ENCODE measurements at regions not wholly inside any gene's neighbourhood (a gene's known extent, or its start where the extent isn't known, plus 50 kb on each side); places are given as distances from the start of the nearest gene placed in this dataset.
"Not testable (repeated sequence)": the region's sequence is repeated elsewhere in the genome, so short reads cannot be mapped to it uniquely, and the experiment has no call there.

- not testable (repeated sequence) for DNase-seq
Measured at GRCh38 chr9:78172610-78173009, 63.3 kb upstream of the CEP78 start.

DNA sequence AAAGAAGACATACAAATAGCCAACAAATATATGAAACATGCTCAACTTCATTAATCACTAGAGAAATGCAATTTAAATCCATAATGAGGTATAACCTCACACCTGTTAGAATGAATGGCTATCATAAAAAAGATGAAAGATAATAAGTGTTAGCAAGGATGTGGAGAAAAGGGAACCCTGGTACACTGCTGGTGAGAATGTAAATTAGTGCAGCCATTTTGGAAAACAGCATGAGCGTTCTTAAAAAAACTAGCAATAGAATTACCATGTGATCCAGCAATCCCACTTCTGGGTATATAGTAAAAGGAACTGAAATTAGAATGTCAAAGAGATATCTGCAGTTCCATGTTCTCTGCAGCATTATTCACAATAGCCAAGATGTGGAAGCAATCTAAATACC is 64.2 kb upstream of the CEP78 start:
- DNase-seq: no peak

DNA sequence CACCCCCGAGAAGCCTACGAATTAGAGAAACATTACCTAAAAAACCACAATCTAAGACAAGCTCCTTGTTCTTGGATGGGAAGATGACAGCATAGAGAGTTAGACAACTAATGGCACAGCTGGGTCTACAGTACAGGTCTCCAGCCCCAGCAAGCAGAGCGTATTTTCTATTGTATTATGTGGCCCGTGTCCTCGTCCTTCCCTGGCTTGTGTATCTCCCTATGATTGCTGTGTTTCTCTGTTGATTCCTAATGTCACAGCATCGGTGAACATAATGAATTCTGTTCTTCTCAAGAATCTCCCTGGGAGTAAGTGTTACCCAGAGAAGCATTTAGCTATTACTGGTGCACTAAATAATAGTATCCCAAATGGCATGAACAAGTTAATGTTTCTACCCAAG is 66.8 kb upstream of the CEP78 start:
- DNase-seq: no peak

GRCh38 chr9:78167356-78167755 is 68.5 kb upstream of the CEP78 start:
- DNase-seq: no peak

DNA sequence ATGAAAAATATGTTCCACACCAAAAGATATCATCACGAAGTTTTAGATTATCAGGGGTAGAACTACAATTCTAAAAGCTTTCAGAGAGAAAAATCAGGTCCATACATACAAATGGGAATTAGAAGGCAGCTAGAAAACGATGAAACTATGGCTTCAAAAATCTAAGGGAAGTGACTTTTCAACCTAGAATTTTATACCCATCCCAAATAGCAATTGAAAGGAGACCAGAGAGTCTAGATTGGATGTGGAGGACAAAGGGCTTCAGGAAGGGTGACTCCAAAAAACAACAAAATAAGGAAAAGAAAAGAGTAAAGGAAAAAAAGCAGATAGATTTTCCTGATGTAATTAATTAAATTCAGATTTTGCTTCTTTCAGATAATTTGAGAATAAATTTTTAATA is 72.0 kb upstream of the CEP78 start:
- DNase-seq: no peak

- no peak for DNase-seq
Measured at GRCh38 chr9:78158286-78158685, 77.6 kb upstream of the CEP78 start.

- no peak for DNase-seq
Measured at GRCh38 chr9:78150983-78151356, 84.9 kb upstream of the CEP78 start.

DNA sequence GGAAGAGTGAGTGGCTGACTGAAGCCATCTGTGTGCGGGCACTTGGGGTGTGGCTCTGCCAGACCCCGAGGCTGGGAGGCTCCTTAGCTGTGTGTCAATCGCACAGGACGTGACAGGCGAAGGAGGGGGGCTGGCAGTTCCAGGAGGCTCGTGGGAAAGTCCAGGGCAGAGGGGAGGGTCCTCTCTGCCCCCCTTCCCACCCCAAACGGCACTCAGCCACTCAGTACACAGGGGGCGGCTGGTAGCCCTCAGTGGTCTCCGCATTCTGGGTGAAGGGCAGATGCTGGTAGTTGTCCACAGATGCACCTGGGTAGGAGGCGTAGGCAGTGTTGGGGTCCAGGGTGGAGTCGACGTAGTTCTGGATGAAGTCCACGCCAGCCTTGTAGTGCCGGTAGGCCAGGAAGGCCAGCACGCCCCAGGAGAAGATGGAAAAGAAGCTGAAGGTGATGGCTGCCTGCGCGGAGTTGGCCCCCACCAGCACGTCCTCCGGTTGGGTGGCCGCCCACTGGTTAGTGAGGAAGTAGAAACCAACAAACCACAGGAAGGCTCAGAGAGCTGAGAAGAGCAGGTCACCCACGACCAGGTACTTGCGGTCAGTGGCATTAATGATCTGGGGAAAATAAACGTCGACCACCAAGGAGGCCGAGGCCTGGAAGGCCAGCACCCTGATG is 85.4 kb upstream of the CEP78 start:
- DNase-seq: no peak

DNA sequence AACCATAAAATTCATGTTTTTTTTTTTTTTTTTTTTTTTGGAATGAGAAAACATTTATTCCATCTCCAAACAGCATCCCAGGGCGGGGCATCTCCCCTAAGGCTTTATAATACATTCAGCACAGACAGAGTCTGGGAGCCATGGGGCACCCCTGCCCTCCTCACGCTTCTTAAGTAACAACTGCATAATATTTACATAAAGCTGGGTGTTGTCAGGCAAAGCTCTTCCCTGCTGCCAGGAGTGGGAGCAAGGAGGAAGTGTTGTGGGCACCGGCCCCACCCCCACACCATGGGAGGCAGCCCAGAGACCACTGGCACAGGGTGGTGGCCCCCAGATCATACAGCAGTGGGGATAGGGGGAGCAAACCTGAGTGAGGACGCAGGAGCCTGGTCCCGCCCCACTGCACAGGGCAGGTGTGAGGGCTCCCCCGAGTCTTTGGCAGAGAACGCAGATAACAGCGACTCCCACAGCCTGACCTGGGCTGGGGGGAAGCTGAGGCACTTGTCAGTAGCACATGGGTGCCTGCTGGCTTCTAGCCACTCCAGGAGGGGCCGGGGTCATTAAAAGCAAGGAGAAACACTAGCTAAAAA is 86.1 kb upstream of the CEP78 start:
- no peak for DNase-seq

GRCh38 chr9:78146241-78146640 is 89.6 kb upstream of the CEP78 start:
- DNase-seq: no peak

DNA sequence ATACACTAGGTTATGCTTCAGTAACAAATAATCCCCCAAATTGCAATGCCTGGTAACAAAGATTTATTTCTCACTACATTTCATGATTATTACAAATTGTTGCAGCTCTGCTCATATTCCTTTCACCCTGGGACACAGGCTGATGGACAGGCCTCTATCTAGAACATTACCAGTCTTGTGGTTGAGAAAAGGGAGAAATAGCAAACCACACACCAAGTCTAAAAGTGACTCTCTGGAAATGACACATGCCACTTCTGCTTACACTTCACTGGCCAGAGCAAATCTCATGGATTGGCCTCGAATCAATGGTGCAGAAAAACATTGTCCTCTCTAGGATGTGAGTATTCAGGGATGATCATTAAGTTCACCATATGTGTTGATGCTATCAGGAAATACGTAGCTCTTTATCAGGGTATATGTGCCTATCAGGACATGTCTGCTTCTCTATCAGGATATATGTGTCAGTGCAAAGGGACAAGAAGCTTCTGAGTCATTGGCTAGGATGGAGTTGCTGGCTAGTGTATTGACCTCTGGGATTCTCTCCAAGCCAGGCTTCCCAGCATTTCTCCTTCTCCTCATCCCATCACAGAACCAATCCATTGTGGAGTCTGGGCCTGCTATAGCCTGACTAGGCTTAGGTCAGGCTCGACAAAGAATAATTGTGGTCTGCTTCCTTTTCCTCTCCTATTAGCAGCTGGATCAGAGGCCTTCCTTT is 91.1 kb upstream of the CEP78 start:
- DNase-seq: no peak

- no peak for DNase-seq
Measured at GRCh38 chr9:78144008-78144381, 91.9 kb upstream of the CEP78 start.

GRCh38 chr9:78143281-78144007 is 92.4 kb upstream of the CEP78 start:
- DNase-seq: no peak

- not testable (repeated sequence) for DNase-seq
Measured at GRCh38 chr9:78142264-78142663, 93.6 kb upstream of the CEP78 start.

GRCh38 chr9:78133751-78134150 is 102.1 kb upstream of the CEP78 start:
- no peak for DNase-seq

GRCh38 chr9:78132701-78133058 is 101.1 kb upstream of the GNAQ start:
- peak; percentile 29 for DNase-seq

DNA sequence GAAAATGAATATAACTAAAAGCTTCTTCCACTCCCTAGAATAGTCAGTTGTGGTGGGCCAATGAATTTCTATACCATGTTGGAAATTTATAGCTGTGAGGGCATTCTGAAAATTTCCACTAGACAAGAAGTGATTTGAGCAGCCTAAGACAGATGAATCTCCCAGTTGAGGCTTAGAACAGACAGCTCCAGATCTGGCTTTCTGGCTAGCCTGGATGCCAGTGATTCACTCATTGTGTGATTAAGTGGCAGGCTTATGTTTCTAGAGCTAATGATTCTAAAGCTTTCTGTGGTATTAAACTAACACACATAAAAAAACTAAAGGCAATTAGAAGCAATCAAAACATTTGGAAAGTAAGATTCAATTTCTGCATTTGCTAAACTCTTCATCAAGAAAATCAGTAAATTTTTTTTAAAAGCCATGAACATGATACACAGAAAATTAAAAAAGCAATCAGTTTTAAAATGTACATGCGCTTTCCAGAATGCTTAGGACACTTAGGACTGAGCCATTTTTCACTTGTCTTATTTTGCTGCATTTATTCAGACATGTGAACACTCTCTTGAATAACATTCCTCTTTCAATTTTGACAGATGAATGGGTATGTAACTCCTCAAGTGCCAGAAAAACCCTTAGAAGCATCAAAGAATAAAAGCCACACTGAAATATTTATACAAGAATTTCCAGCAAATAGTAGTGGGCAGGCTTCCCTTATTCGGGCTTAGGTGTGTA is 100.5 kb upstream of the GNAQ start:
- no peak for DNase-seq

DNA sequence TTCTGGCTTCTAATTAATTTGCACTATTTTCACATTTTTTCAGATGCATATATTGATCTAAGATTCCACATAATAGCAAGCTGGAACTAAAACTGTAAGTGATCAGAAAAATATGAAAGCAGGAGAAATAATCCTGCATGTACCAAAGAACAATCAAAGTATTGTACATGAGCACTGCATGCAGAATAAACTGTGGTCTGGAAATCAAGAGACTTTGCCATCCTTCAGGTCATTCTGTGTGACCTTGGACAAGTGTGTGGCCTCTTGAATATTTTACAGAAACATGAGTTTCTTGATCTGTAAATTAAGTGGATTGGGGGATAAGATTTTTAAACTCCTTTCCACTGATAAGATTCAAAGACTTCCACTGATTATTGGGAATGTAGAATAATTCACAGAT is 99.2 kb upstream of the GNAQ start:
- DNase-seq: no peak

DNA sequence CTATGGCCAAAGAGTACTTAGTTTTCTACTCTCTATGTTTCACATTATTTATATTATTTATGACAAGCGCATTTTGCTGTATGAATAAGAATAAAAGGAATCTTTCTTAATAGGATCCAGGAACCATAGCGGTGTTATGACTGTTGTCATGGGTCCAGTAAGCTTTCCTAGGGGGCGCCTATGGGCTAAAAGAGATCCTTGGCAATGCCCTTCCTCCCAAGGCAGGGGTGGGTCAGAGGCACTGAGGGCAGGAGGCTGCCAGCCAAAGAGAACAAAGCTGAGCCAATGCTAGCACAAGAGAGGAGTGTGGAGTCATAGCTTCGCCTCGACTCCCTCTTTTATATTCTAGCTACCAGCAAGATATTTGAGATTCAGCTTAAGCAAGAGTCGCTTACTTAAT is 98.4 kb upstream of the GNAQ start:
- no peak for DNase-seq

DNA sequence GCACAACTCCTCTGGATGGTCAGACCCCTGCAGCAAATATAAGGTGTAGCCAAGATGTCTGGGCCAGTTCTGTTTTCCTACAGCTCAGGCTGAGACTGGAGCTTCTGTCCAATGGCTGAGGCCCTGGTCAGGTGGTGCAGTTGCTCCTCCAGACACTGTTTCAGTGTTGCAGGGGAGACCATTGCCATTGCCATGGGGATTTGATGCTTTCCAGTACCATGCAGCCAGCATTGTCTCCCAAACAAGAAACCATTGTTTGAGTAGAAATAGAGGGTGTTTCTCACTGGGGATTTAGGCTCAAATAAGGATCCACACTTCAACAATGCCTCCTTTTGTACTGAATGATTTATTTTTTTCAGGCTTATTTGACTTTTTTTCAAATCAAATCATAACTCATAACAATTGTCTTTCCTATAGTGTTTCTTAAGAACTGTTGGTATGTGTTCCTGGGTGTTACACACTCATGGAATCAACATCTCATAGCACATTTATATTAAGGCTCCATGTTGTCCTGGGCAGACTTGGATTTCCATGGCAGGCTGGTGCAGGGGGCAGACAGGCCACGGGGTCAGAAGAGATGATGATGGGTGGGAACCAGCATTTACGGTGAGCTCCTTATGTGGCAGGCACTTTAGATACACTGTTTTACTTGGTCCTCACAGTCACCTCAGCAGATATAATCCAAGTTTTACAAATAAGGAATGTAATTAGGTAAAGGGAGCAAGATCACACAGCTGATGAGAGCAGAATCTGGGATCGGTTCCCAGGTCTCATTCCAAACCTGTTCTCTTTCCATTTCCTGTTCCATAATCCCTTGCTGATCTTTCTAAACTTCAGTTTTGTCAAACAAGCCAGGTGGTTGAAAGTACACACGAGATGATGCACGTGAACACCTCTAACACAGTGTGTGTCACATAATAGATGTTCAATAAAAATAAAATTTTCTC is 95.9 kb upstream of the GNAQ start:
- no peak for DNase-seq

GRCh38 chr9:78123808-78124207 is 92.2 kb upstream of the GNAQ start:
- DNase-seq: no peak

DNA sequence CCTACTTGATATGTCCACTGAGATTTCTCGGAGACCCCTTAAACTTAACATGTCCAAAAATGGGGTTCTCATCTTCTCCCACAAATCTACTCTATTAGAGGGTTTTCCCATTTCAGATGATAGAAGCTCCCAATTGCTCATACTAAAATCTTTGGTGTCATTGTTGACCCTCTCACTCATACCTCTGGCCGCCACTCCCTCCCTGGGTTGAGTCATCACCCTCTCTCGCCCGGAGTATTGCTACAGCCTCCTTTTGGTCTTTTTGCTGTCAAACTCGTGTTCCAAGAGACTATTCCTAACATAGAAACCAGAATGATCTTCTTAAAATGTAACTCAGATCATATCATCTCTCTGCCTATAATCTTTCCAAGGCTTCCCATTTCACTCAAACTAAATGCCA is 91.0 kb upstream of the GNAQ start:
- DNase-seq: no peak

All from CD4-positive, alpha-beta T cell treated with Interleukin-12 subunit alpha and Interleukin-12 subunit beta, for 1 hour (primary cell).